Erythroblast (primary cell): ENCODE measurements at regions not wholly inside any gene's neighbourhood (a gene's known extent, or its start where the extent isn't known, plus 50 kb on each side); places are given as distances from the start of the nearest gene placed in this dataset.

Experiments used
- GATA1 ChIP-seq: IDR thresholded peaks from 2 replicates; pipeline ENCODE4 v1.6.1; 2011; ENCODE audit warnings: low read depth, mild to moderate bottlenecking, control low read depth, low read length, moderate library complexity
- POLR2A ChIP-seq: IDR thresholded peaks from 2 replicates; pipeline ENCODE4 v1.6.1; 2011; ENCODE audit warnings: mild to moderate bottlenecking, low read length

DNA sequence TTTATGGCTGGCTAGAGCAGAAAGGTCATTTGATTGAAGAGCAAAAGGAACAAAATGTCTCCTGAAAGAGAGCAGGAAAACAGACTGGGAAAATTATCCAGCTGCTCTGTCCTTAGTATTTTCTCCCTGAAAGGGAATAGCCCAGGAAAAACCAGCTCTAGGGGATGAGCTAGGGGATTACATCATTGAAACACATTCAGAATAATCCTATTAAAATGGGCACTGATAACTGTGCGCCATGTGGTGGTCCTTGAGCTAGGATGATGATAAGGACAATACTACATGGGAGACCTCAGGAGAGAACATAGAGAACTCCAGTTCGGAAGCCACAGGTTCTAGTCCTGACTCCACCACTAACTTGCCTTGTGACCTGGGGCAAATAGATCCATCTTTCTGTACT lies 873.8 kb downstream of the TYW1 start:
- TF ChIP-seq POLR2A (no peak), GATA1 (no peak)
